SK-N-MC (cell line): ENCODE measurements at regions not wholly inside any gene's neighbourhood (a gene's known extent, or its start where the extent isn't known, plus 50 kb on each side); places are given as distances from the start of the nearest gene placed in this dataset.

ENCODE experiments used
- EZH2 ChIP-seq: fragments of 200-600 bp; sonication (generic); IDR thresholded peaks from one replicate; pipeline ENCODE4 v1.6.1; 2017; ENCODE audit warnings: antibody characterized with exemption
- FOXP2 ChIP-seq: optimal IDR thresholded peaks from 2 replicates; pipeline ENCODE3; 2011; ENCODE audit warnings: mild to moderate bottlenecking, moderate library complexity; ENCODE audit not compliant: insufficient read depth; ENCODE audit errors: extremely low read length, control extremely low read depth
- POLR2AphosphoS5 ChIP-seq: IDR thresholded peaks from 2 replicates; pipeline ENCODE4 v1.6.1; 2012; ENCODE audit warnings: mild to moderate bottlenecking, low read depth, low read length, borderline replicate concordance

DNA sequence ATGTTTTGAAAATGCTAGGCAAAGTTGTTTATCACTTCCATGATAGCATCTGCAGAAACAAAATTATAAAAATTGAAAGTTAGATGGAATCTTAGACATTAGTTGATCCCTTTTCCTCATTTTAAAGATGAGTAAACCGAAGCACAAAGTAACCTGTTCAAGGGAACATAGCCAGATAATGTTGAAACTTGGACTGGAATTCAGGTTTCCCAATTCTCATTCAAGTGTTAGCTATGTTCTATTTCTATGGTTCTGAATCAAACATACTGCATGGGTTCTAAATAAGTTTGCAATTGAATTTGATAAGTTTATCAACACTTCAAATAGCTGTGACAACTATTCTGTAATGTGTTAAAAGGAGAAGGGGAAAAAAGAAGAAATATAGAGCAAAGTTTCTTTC, 122.4 kb upstream of the SOX5 start:
- no peak for TF ChIP-seq EZH2
- no peak for TF ChIP-seq POLR2AphosphoS5
- TF ChIP-seq FOXP2 = no peak
